GM23248 (cell line): ENCODE measurements at regions not wholly inside any gene's neighbourhood (a gene's known extent, or its start where the extent isn't known, plus 50 kb on each side); places are given as distances from the start of the nearest gene placed in this dataset.

Experiments
- DNase-seq: peaks from one replicate; pipeline ENCODE4 v3.0.0-alpha.2; 2015
- H2AFZ ChIP-seq: fragments of 200-600 bp; sonication (generic); 2 replicates; pipeline ENCODE4 v1.6.1; 2016; ENCODE audit warnings: antibody characterized with exemption
- H3F3A ChIP-seq: fragments of 200-600 bp; sonication (generic); 2 replicates; pipeline ENCODE4 v1.6.1; 2016; ENCODE audit warnings: mild to moderate bottlenecking, antibody characterized with exemption, mixed run types; ENCODE audit not compliant: insufficient read depth
- H3K27ac ChIP-seq: fragments of 200-600 bp; sonication (generic); 2 replicates; pipeline ENCODE4 v1.5.1; 2016; ENCODE audit warnings: mild to moderate bottlenecking
- H3K27me3 ChIP-seq: fragments of 200-600 bp; sonication (generic); replicated peaks from 2 replicates; pipeline ENCODE4 v1.6.1; 2016; ENCODE audit warnings: mild to moderate bottlenecking; ENCODE audit not compliant: insufficient read depth
- H3K36me3 ChIP-seq: fragments of 200-600 bp; sonication (generic); 2 replicates; pipeline ENCODE4 v1.6.1; 2016; ENCODE audit warnings: low read depth, mild to moderate bottlenecking
- H3K4me1 ChIP-seq: fragments of 200-600 bp; sonication (generic); 2 replicates; pipeline ENCODE4 v1.6.1; 2016; ENCODE audit warnings: mild to moderate bottlenecking; ENCODE audit not compliant: insufficient read depth
- H3K4me2 ChIP-seq: fragments of 200-600 bp; sonication (generic); one replicate; pipeline ENCODE4 v1.6.1; 2016; ENCODE audit warnings: mild to moderate bottlenecking; ENCODE audit not compliant: unreplicated experiment
- H3K4me3 ChIP-seq: fragments of 200-600 bp; sonication (generic); 2 replicates; pipeline ENCODE4 v1.5.1; 2016; ENCODE audit warnings: mild to moderate bottlenecking
- H3K79me2 ChIP-seq: fragments of 200-600 bp; sonication (generic); 2 replicates; pipeline ENCODE4 v1.6.1; 2016; ENCODE audit warnings: mild to moderate bottlenecking; ENCODE audit not compliant: insufficient read depth
- H3K9ac ChIP-seq: fragments of 200-600 bp; sonication (generic); 2 replicates; pipeline ENCODE4 v1.6.1; 2016; ENCODE audit warnings: mild to moderate bottlenecking
- H3K9me2 ChIP-seq: fragments of 200-600 bp; sonication (generic); 2 replicates; pipeline ENCODE4 v1.6.1; 2016; ENCODE audit warnings: mixed run types, mild to moderate bottlenecking, moderate library complexity; ENCODE audit not compliant: insufficient read depth
- H3K9me3 ChIP-seq: fragments of 200-600 bp; sonication (generic); one replicate; pipeline ENCODE4 v1.6.1; 2017; ENCODE audit warnings: low read depth
- H4K20me1 ChIP-seq: fragments of 200-600 bp; sonication (generic); 2 replicates; pipeline ENCODE4 v1.6.0; 2016; ENCODE audit not compliant: insufficient read depth
- EZH2 ChIP-seq: fragments of 200-600 bp; sonication (generic); IDR thresholded peaks from 2 replicates; pipeline ENCODE4 v1.6.1; 2018; ENCODE audit warnings: antibody characterized with exemption, mild to moderate bottlenecking; ENCODE audit not compliant: insufficient read depth, poor library complexity, severe bottlenecking
- EZH2phosphoT487 ChIP-seq: fragments of 200-600 bp; sonication (generic); IDR thresholded peaks from 2 replicates; pipeline ENCODE4 v1.6.1; 2018; ENCODE audit warnings: antibody characterized with exemption, moderate library complexity, mild to moderate bottlenecking, low read depth; ENCODE audit not compliant: insufficient read depth
- WGBS, 2 experiments: methylation state at CpG; one replicate each; pipeline ENCODE4 v1.1.6; 2015 to 2017; ENCODE audit warnings: low lambda C conversion rate in 2 of 2, low coverage in 1 of 2; ENCODE audit errors: missing lambda C conversion rate in 2 of 2; 5-methylcytosine and 5-hydroxymethylcytosine counted together
- in situ Hi-C: fragments of 300-500 bp; cut with MboI; formaldehyde crosslinking; loops from 2 replicates; pipeline ENCODE4 v1.15.0; 2020

DNA sequence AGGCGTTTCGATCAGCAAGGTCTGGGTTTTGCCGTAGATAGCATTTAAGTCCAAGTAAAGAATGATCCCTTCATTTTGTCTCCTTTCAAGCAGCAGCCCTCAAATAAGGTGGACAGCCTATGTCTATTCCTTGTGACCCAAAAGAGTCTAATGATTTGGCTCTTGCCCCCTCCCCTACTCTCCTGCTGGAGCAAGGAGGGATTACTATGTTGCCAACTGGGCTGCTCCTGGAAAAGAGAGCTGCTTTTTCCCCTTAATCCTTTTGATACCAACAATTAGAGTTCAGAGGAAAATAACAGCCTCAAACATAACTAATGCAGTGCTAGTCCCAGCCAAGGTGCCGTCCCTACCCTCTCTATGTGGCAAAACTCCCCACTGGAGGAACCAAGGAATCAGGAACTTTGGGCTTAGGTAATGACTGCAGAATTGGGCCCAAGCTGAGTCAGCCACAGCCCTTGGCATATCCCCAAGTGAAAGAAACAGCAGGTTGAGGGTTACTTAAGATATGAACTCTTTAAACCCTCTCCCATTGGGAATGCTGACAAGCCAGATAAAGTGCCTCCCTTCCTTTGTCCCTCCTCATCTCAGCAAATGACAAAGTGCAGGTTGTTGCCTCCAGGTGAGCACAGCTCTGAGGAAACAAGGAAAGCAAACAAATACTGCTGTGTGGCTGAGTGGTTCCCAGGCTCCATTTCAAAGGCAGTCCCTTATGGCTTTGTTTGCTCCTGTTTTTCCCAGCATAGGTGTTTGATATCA lies 643.7 kb downstream of the INHBA start:
- Histone ChIP-seq H3K4me3 (no peak overlapping the region), H3K4me1 (0 out of 2 replicates have a peak, but pooled peaks cover under 1% of the 10 kb centered on the region), H3K36me3 (no peaks in the 10 kb centered on the region), H3K27ac (no peak overlapping the region), H3F3A (no peaks in the 10 kb centered on the region), H4K20me1 (no peaks in the 10 kb centered on the region), H3K9me3 (no peaks in the 10 kb centered on the region), H3K9ac (no peak overlapping the region), H3K79me2 (no peaks in the 10 kb centered on the region), H3K9me2 (no peaks in the 10 kb centered on the region), H2AFZ (no peak overlapping the region), H3K27me3 (0 out of 2 replicates have a peak, but pooled peaks cover 3% of the 10 kb centered on the region), H3K4me2 (no peak overlapping the region)
- peak; percentile 21 for DNase-seq
- in situ Hi-C loops = no loop called here
- 96% methylated on average over 4 of the region's 4 CpGs for WGBS, 2 experiments
- TF ChIP-seq EZH2phosphoT487 (no peak), EZH2 (no peak)

DNA sequence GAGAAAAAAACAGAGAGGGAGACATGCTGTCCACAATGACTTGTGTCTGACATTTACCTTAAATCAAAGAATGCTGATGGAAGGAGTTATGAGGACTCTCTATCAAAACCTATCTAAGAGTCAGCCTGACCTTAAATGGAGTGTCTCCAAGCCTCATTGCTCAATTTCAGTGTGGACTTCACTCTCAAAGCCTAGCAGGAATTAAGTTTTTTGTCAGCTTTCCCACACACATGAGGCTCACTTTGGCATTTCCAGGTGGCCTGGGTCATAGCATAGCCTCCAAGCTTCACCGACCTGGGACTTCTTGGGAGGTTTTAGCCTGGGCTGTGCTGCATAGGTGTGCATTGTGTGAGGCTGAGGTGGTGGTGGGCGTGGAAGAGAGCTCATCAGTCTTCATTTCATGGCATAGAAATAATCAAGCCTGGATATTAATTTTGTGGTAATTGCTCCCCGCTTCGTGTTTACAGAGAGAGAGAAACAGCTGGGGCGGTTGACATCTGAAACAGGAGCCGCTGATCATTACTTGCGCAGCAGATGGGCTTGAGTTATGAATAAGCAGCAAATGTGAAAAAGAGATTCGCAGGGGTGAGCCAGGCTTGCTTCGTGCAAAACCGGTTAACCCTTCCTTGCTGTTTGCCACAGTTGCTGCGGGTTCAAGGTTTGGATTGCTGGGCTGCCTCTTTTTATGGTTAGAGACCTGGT lies 647.8 kb downstream of the INHBA start:
- Histone ChIP-seq H3K4me1 (peaks cover 8% of the 10 kb centered on the region; the same call in 1 of the 2 replicates), H3K27me3 (0 out of 2 replicates have a peak, but pooled peaks cover 3% of the 10 kb centered on the region), H4K20me1 (no peaks in the 10 kb centered on the region), H3K4me3 (no peak overlapping the region), H3K9me3 (no peaks in the 10 kb centered on the region), H3K27ac (no peak overlapping the region), H2AFZ (no peak overlapping the region), H3K9me2 (no peaks in the 10 kb centered on the region), H3K4me2 (no peak overlapping the region), H3K9ac (no peak overlapping the region), H3F3A (no peaks in the 10 kb centered on the region), H3K36me3 (no peaks in the 10 kb centered on the region), H3K79me2 (no peaks in the 10 kb centered on the region)
- no peak for DNase-seq
- in situ Hi-C loops = no loop called here
- TF ChIP-seq EZH2phosphoT487 = no peak
- TF ChIP-seq EZH2 = no peak
- WGBS, 2 experiments = 53 to 65% methylated on average over 11 of the region's 11 CpGs

DNA sequence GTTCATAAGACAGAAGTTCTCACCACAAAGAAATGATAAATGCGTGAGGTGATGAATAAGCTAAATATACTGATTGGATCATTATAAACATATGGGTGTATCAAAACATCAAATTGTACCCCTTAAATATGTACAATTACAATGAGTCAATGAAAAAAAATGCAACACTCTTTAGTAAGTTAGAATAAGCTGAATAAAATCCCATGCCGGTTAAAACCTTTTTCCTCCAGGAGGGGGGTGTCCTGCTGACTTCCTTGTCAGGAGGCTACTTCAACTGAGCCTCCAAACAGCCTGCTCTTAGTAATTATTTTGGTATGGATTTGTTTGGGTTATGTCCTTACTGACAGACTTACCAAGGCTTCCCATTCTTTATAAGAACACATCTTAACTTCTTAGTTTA lies 649.1 kb downstream of the INHBA start:
- 39 to 52% methylated on average over 2 of the region's 2 CpGs for WGBS, 2 experiments

DNA sequence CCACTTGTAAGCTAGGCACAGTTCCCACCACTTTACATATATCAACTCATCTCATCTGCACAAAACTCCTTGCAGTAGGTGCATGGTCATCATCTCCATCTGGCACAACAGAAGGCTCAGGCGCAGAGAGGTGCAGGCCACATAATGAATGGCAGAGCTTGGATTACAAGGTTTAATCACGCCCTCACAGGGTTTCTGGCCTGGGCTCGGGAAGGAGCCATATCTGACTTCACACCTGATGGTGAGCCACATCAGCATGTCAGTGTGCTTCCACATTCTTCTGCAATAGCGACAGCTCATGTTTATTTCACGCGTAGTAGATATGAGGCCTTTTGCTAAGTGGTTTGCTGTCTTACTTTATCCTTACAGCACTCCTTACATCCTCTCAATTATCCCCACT lies 650.2 kb downstream of the INHBA start:
- in situ Hi-C loops = no loop called here

More for the DNA sequence above, 649.1 kb downstream of the INHBA start:
- H3K9ac ChIP-seq = no peak overlapping the region
- no peak for TF ChIP-seq EZH2phosphoT487
- TF ChIP-seq EZH2 = no peak
- no peaks in the 10 kb centered on the region for H3K27me3 ChIP-seq
- peak overlapping the region; percentile 14 for H3K4me2 ChIP-seq
- no peaks in the 10 kb centered on the region for H3K9me3 ChIP-seq
- peak; percentile 49 for DNase-seq
- H3K9me2 ChIP-seq = no peaks in the 10 kb centered on the region
- no peaks in the 10 kb centered on the region for H3K36me3 ChIP-seq
- H3K27ac ChIP-seq = no peak overlapping the region
- H2AFZ ChIP-seq = no peak overlapping the region
- H3K4me1 ChIP-seq = peaks cover 8% of the 10 kb centered on the region; the same call in 1 of the 2 replicates
- in situ Hi-C loops = no loop called here
- no peak overlapping the region for H3K4me3 ChIP-seq
- H4K20me1 ChIP-seq = no peaks in the 10 kb centered on the region
- no peaks in the 10 kb centered on the region for H3F3A ChIP-seq
- no peaks in the 10 kb centered on the region for H3K79me2 ChIP-seq

More for the DNA sequence above, 650.2 kb downstream of the INHBA start:
- Histone ChIP-seq H3K9ac (no peak overlapping the region), H3K79me2 (no peaks in the 10 kb centered on the region), H3K4me2 (no peak overlapping the region), H3K4me3 (no peak overlapping the region), H3K36me3 (no peaks in the 10 kb centered on the region), H3K9me2 (no peaks in the 10 kb centered on the region), H3K9me3 (no peaks in the 10 kb centered on the region), H3K27ac (no peak overlapping the region), H4K20me1 (no peaks in the 10 kb centered on the region), H3K4me1 (peaks cover 8% of the 10 kb centered on the region; the same call in 1 of the 2 replicates), H3F3A (no peaks in the 10 kb centered on the region), H2AFZ (no peak overlapping the region), H3K27me3 (no peaks in the 10 kb centered on the region)
- no peak for DNase-seq
- TF ChIP-seq EZH2 = no peak
- no peak for TF ChIP-seq EZH2phosphoT487
- WGBS, 2 experiments = 79 to 81% methylated on average over 6 of the region's 6 CpGs
